Bronchial epithelial cell (primary cell): ENCODE measurements at regions not wholly inside any gene's neighbourhood (a gene's known extent, or its start where the extent isn't known, plus 50 kb on each side); places are given as distances from the start of the nearest gene placed in this dataset.

ENCODE experiments used
- DNase-seq: peaks from one replicate; pipeline ENCODE4 v3.0.0-alpha.2; 2010; ENCODE audit warnings: low read depth
- FAIRE-seq: peaks from 2 replicates; lab custom pipeline; 2011; peaks lifted over from hg19 to GRCh38; lab: Jason Lieb, UNC
- H3K27me3 ChIP-seq: 2 replicates; pipeline ENCODE4 v1.5.1; 2011; ENCODE audit warnings: low read length; ENCODE audit not compliant: control insufficient read depth, insufficient read depth
- H3K36me3 ChIP-seq: 2 replicates; pipeline ENCODE4 v1.5.1; 2011; ENCODE audit warnings: low read length; ENCODE audit not compliant: control insufficient read depth, insufficient read depth
- H3K4me3 ChIP-seq: 2 replicates; pipeline ENCODE4 v1.5.1; 2011; ENCODE audit warnings: mild to moderate bottlenecking, low read depth, low read length, control low read depth
- CTCF ChIP-seq: IDR thresholded peaks from 2 replicates; pipeline ENCODE4 v1.5.1; 2011; ENCODE audit warnings: mild to moderate bottlenecking, moderate library complexity, low read length, control low read depth, inconsistent platforms; ENCODE audit not compliant: insufficient read depth, severe bottlenecking

- DNase-seq = no peak
- Histone ChIP-seq H3K27me3 (no peaks in the 10 kb centered on the region), H3K4me3 (no peak overlapping the region), H3K36me3 (no peaks in the 10 kb centered on the region)
- TF ChIP-seq CTCF = no peak
- FAIRE-seq = no peak
These were observed 1477.7 kb downstream of the RAPGEF2 start for GRCh38 chr4:160580581-160580980.

GRCh38 chr4:160592258-160592657, 1489.4 kb downstream of the RAPGEF2 start:
- no peak for DNase-seq
- TF ChIP-seq CTCF = no peak
- H3K36me3 ChIP-seq = no peaks in the 10 kb centered on the region

DNA sequence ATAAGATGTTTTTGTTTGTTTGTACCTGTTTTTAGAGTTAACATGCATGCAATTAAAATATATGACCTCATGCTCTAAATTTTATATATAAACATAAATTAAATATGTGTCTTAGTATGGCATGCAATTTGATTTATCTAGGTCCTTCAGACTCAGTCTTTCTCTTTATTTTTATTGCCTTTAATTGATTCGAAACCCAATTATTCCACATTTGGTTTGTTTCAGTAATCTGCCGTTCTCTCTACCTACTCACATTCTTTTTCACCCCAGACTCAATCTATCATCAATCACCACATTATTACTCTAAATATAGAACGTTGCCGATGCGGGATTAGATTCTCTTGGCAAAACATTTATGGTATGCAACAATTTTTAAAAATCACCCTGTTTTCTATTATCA, 1492.8 kb downstream of the RAPGEF2 start:
- no peak for TF ChIP-seq CTCF
- H3K36me3 ChIP-seq = no peaks in the 10 kb centered on the region
- H3K4me3 ChIP-seq = no peak overlapping the region
- FAIRE-seq (no peak), DNase-seq (no peak)
- no peaks in the 10 kb centered on the region for H3K27me3 ChIP-seq

More at GRCh38 chr4:160592258-160592657, 1489.4 kb downstream of the RAPGEF2 start:
- no peak overlapping the region for H3K4me3 ChIP-seq
- no peak for FAIRE-seq
- H3K27me3 ChIP-seq = no peaks in the 10 kb centered on the region

GRCh38 chr4:160604541-160604940, 1501.7 kb downstream of the RAPGEF2 start:
- no peak for FAIRE-seq
- TF ChIP-seq CTCF = no peak
- H3K4me3 ChIP-seq = no peak overlapping the region

GRCh38 chr4:160611181-160611580, 1508.3 kb downstream of the RAPGEF2 start:
- no peak for TF ChIP-seq CTCF
- FAIRE-seq = no peak
- Histone ChIP-seq H3K27me3 (no peaks in the 10 kb centered on the region), H3K36me3 (no peaks in the 10 kb centered on the region), H3K4me3 (no peak overlapping the region)
- DNase-seq = no peak

More at GRCh38 chr4:160604541-160604940, 1501.7 kb downstream of the RAPGEF2 start:
- no peaks in the 10 kb centered on the region for H3K27me3 ChIP-seq
- no peak for DNase-seq
- H3K36me3 ChIP-seq = no peaks in the 10 kb centered on the region

GRCh38 chr4:160631044-160631443, 1528.2 kb downstream of the RAPGEF2 start:
- H3K27me3 ChIP-seq = no peaks in the 10 kb centered on the region
- FAIRE-seq (no peak), DNase-seq (no peak)
- no peaks in the 10 kb centered on the region for H3K36me3 ChIP-seq
- H3K4me3 ChIP-seq = no peak overlapping the region
- no peak for TF ChIP-seq CTCF
